ENCODE measurements at regions not wholly inside any gene's neighbourhood (a gene's known extent, or its start where the extent isn't known, plus 50 kb on each side); places are given as distances from the start of the nearest gene placed in this dataset.
"Not testable (repeated sequence)": the region's sequence is repeated elsewhere in the genome, so short reads cannot be mapped to it uniquely, and the experiment has no call there.

DNA sequence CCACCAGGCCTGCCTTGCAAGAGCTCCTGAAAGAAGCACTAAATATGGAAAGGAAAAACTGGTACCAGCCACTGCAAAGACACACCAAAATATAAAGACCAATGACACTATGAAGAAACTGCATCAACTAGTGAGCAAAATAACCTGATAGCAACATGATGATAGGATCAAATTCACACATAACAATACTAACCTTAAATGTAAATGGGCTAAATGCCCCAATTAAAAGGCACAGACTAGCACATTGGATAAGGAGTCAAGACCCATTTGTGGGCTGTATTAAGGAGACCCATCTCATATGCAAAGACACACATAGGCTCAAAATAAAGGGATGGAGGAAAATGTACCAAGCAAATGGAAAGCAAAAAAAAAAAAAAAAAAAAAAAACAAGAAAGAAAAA lies 141.8 kb upstream of the VIPR2 start:
- H3K4me2 ChIP-seq; H4K20me1 ChIP-seq (replicated peaks; ENCODE audit: insufficient read depth); H3K27me3 Mint-ChIP-seq (ENCODE audit: insufficient read depth, low read depth, poor library complexity); ATAC-seq; H3K4me3 ChIP-seq; H3K9me2 ChIP-seq (ENCODE audit: insufficient read depth); H3K27me3 ChIP-seq (ENCODE audit: insufficient read depth); H3K4me1 Mint-ChIP-seq; H3K9me3 Mint-ChIP-seq; H3K79me2 ChIP-seq (replicated peaks; ENCODE audit: insufficient read depth); H3K27ac Mint-ChIP-seq; DNase-seq (ENCODE audit: low spot score); H2AFZ ChIP-seq; H3F3A ChIP-seq (replicated peaks; ENCODE audit: low read depth); H3K4me1 ChIP-seq (ENCODE audit: insufficient read depth); H3K27ac ChIP-seq (ENCODE audit: low read depth); H3K4me3 Mint-ChIP-seq; H3K36me3 ChIP-seq (ENCODE audit: insufficient read depth): not testable (repeated sequence)
- peaks cover 24% of the 10 kb centered on the region; the same call in 1 of the 3 replicates for H3K36me3 Mint-ChIP-seq (ENCODE audit: low read depth)

GRCh38 chr7:159281573-159281972 lies 136.9 kb upstream of the VIPR2 start:
- Histone ChIP-seq H3K4me1 (ENCODE audit: insufficient read depth) (no peaks in the 10 kb centered on the region), H2AFZ (no peak overlapping the region), H3K79me2 (replicated peaks; ENCODE audit: insufficient read depth) (no peaks in the 10 kb centered on the region), H3K27ac (ENCODE audit: low read depth) (no peak overlapping the region), H3K4me2 (no peak overlapping the region), H4K20me1 (replicated peaks; ENCODE audit: insufficient read depth) (no peaks in the 10 kb centered on the region), H3K9me2 (ENCODE audit: insufficient read depth) (no peaks in the 10 kb centered on the region), H3K27me3 (ENCODE audit: insufficient read depth) (no peaks in the 10 kb centered on the region), H3K4me3 (no peak overlapping the region), H3F3A (replicated peaks; ENCODE audit: low read depth) (no peaks in the 10 kb centered on the region), H3K36me3 (ENCODE audit: insufficient read depth) (no peaks in the 10 kb centered on the region)
- H3K27ac Mint-ChIP-seq = no peak overlapping the region
- no peak for ATAC-seq
- H3K4me1 Mint-ChIP-seq = no peaks in the 10 kb centered on the region
- no peak overlapping the region for H3K4me3 Mint-ChIP-seq
- no peak for DNase-seq (ENCODE audit: low spot score)
- peaks cover 4% of the 10 kb centered on the region for H3K27me3 Mint-ChIP-seq (ENCODE audit: insufficient read depth, low read depth, poor library complexity)
- H3K36me3 Mint-ChIP-seq (ENCODE audit: low read depth) = peaks cover 19% of the 10 kb centered on the region
- H3K9me3 Mint-ChIP-seq = peaks cover 37% of the 10 kb centered on the region
- TF ChIP-seq, protein P1, sequence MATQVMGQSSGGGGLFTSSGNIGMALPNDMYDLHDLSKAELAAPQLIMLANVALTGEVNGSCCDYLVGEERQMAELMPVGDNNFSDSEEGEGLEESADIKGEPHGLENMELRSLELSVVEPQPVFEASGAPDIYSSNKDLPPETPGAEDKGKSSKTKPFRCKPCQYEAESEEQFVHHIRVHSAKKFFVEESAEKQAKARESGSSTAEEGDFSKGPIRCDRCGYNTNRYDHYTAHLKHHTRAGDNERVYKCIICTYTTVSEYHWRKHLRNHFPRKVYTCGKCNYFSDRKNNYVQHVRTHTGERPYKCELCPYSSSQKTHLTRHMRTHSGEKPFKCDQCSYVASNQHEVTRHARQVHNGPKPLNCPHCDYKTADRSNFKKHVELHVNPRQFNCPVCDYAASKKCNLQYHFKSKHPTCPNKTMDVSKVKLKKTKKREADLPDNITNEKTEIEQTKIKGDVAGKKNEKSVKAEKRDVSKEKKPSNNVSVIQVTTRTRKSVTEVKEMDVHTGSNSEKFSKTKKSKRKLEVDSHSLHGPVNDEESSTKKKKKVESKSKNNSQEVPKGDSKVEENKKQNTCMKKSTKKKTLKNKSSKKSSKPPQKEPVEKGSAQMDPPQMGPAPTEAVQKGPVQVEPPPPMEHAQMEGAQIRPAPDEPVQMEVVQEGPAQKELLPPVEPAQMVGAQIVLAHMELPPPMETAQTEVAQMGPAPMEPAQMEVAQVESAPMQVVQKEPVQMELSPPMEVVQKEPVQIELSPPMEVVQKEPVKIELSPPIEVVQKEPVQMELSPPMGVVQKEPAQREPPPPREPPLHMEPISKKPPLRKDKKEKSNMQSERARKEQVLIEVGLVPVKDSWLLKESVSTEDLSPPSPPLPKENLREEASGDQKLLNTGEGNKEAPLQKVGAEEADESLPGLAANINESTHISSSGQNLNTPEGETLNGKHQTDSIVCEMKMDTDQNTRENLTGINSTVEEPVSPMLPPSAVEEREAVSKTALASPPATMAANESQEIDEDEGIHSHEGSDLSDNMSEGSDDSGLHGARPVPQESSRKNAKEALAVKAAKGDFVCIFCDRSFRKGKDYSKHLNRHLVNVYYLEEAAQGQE (IDR thresholded peaks at IDR 0.05; ENCODE audit: unreplicated experiment) = no peak
- no peak for TF ChIP-seq ZNF114 (CRISPR knock-in tag; IDR thresholded peaks at IDR 0.05)
- TF ChIP-seq EZH2phosphoT487 (IDR thresholded peaks at IDR 0.05; ENCODE audit: unreplicated experiment) = no peak
- TF ChIP-seq, protein P2, sequence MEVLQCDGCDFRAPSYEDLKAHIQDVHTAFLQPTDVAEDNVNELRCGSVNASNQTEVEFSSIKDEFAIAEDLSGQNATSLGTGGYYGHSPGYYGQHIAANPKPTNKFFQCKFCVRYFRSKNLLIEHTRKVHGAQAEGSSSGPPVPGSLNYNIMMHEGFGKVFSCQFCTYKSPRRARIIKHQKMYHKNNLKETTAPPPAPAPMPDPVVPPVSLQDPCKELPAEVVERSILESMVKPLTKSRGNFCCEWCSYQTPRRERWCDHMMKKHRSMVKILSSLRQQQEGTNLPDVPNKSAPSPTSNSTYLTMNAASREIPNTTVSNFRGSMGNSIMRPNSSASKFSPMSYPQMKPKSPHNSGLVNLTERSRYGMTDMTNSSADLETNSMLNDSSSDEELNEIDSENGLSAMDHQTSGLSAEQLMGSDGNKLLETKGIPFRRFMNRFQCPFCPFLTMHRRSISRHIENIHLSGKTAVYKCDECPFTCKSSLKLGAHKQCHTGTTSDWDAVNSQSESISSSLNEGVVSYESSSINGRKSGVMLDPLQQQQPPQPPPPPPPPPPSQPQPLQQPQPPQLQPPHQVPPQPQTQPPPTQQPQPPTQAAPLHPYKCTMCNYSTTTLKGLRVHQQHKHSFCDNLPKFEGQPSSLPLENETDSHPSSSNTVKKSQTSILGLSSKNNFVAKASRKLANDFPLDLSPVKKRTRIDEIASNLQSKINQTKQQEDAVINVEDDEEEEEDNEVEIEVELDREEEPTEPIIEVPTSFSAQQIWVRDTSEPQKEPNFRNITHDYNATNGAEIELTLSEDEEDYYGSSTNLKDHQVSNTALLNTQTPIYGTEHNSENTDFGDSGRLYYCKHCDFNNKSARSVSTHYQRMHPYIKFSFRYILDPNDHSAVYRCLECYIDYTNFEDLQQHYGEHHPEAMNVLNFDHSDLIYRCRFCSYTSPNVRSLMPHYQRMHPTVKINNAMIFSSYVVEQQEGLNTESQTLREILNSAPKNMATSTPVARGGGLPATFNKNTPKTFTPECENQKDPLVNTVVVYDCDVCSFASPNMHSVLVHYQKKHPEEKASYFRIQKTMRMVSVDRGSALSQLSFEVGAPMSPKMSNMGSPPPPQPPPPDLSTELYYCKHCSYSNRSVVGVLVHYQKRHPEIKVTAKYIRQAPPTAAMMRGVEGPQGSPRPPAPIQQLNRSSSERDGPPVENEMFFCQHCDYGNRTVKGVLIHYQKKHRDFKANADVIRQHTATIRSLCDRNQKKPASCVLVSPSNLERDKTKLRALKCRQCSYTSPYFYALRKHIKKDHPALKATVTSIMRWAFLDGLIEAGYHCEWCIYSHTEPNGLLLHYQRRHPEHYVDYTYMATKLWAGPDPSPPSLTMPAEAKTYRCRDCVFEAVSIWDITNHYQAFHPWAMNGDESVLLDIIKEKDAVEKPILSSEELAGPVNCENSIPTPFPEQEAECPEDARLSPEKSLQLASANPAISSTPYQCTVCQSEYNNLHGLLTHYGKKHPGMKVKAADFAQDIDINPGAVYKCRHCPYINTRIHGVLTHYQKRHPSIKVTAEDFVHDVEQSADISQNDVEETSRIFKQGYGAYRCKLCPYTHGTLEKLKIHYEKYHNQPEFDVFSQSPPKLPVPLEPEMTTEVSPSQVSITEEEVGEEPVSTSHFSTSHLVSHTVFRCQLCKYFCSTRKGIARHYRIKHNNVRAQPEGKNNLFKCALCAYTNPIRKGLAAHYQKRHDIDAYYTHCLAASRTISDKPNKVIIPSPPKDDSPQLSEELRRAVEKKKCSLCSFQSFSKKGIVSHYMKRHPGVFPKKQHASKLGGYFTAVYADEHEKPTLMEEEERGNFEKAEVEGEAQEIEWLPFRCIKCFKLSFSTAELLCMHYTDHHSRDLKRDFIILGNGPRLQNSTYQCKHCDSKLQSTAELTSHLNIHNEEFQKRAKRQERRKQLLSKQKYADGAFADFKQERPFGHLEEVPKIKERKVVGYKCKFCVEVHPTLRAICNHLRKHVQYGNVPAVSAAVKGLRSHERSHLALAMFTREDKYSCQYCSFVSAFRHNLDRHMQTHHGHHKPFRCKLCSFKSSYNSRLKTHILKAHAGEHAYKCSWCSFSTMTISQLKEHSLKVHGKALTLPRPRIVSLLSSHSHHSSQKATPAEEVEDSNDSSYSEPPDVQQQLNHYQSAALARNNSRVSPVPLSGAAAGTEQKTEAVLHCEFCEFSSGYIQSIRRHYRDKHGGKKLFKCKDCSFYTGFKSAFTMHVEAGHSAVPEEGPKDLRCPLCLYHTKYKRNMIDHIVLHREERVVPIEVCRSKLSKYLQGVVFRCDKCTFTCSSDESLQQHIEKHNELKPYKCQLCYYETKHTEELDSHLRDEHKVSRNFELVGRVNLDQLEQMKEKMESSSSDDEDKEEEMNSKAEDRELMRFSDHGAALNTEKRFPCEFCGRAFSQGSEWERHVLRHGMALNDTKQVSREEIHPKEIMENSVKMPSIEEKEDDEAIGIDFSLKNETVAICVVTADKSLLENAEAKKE (CRISPR knock-in tag; IDR thresholded peaks at IDR 0.05) = no peak
- TF ChIP-seq, protein P3, sequence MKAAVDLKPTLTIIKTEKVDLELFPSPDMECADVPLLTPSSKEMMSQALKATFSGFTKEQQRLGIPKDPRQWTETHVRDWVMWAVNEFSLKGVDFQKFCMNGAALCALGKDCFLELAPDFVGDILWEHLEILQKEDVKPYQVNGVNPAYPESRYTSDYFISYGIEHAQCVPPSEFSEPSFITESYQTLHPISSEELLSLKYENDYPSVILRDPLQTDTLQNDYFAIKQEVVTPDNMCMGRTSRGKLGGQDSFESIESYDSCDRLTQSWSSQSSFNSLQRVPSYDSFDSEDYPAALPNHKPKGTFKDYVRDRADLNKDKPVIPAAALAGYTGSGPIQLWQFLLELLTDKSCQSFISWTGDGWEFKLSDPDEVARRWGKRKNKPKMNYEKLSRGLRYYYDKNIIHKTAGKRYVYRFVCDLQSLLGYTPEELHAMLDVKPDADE (IDR thresholded peaks at IDR 0.05) = no peak
- no peak for TF ChIP-seq POLR2AphosphoS5 (IDR thresholded peaks at IDR 0.05; ENCODE audit: low read depth)
- no peak for TF ChIP-seq CTCF (conservative IDR thresholded peaks at IDR 0.05; ENCODE audit: low read depth in 2 of 2)
- no peak for TF ChIP-seq NANOG (IDR thresholded peaks at IDR 0.05; ENCODE audit: borderline replicate concordance)
- TF ChIP-seq ZNF331 (CRISPR knock-in tag; IDR thresholded peaks at IDR 0.05; ENCODE audit: low read depth) = no peak
- no peak for TF ChIP-seq EZH2 (IDR thresholded peaks at IDR 0.05; ENCODE audit: low read depth, unreplicated experiment)
- TF ChIP-seq STAT1 (IDR thresholded peaks at IDR 0.05; ENCODE audit: unreplicated experiment) = no peak

Data from GM23338 (cell line).